ENCODE measurements at regions not wholly inside any gene's neighbourhood (a gene's known extent, or its start where the extent isn't known, plus 50 kb on each side); places are given as distances from the start of the nearest gene placed in this dataset.

DNA sequence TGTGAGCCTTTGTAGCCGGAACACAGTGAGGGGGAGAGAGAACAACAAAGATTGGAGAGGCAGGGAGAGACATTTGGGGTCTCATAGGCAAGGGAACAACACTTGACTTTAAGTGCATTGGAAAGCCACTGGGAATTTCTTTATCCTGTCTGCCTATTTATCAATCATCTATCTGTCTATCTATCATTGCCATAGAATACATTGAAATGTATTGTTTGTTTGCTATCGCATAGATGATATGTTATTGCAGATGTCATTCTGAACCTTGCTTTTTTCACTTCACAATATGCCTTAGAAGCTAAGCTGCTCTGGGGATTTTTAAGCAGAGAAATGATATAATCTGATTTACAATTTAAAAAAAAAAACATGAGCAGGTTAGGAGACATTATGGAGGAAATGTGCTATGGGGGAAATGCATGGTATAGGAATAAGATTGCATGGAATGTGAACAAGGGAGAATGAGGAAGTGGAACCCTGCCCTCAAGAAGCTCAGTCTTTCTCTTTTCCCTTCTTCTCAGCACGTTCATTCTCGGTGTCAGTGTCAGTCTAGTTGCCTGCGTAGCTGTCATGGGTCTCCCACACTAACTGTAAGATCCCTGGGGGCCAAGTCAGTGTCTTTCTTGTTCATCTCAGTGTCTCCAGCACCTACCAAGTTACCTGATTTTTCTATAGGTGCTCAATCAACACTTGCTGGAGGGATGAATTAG, 158.7 kb upstream of the ARHGAP20 start:
- TF ChIP-seq TAF1 (IDR thresholded peaks at IDR 0.05; ENCODE audit: low read depth, low read length): no peak
- no peak for TF ChIP-seq PAX5 (IDR thresholded peaks at IDR 0.05; ENCODE audit: insufficient read depth, low read length, severe bottlenecking)
- peak; percentile 78 for TF ChIP-seq SPI1 (IDR thresholded peaks at IDR 0.05; ENCODE audit: low read depth, low read length)
- FAIRE-seq (no peak), DNase-seq (ENCODE audit: insufficient read length, low spot score) (no peak)

DNA sequence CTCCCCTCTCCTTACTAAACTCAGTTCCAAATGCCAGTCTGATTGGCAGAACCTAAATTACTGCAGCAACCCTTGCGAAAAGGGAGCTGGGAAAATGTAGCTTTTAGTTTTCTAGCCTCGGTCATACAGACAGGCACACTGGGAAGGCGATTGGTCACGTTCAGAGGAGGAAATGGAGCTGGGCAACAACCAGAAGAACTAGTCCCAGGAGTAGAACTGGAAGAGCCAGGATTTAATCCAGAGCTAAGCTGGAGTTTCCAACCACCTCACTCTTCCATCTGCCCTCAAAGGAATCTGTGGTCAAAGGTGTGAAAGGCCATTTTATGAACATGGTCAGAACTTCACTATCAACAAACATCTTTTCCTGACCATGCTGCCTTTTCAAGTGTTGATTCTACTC, 155.7 kb upstream of the ARHGAP20 start:
- no peak for DNase-seq (ENCODE audit: insufficient read length, low spot score)
- no peak for TF ChIP-seq POLR2AphosphoS5 (IDR thresholded peaks at IDR 0.05; ENCODE audit: low read depth, low read length)
- no peak for TF ChIP-seq SPI1 (IDR thresholded peaks at IDR 0.05; ENCODE audit: low read depth, low read length)
- TF ChIP-seq POLR2A (IDR thresholded peaks at IDR 0.05; ENCODE audit: low read depth, low read length): no peak
- no peak for TF ChIP-seq POU2F2 (IDR thresholded peaks at IDR 0.05; ENCODE audit: low read depth, low read length)
- no peak for TF ChIP-seq PAX5 (IDR thresholded peaks at IDR 0.05; ENCODE audit: insufficient read depth, low read length, severe bottlenecking)
- TF ChIP-seq TAF1 (IDR thresholded peaks at IDR 0.05; ENCODE audit: low read depth, low read length): no peak
- no peak for FAIRE-seq

DNA sequence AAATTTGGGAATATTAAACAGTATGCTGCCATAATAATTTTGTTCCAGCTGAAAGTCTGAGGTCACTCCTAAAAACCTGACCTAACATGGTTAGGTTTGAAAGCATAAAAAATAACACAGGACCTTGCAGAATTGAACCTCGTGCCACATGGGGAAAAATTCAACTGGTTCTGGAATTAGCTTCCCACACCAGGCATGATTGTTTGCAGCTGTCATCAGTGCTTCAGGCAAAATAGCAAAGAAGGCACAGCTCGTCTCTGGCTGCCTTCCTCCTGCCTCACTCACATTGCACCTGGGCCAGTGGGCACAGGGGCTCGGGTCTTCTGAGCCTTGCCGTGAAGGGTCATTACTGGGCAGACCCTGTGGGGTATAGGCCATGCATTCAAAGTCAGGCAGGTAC, 153.8 kb upstream of the ARHGAP20 start:
- TF ChIP-seq POU2F2 (IDR thresholded peaks at IDR 0.05; ENCODE audit: low read depth, low read length) (no peak), SPI1 (IDR thresholded peaks at IDR 0.05; ENCODE audit: low read depth, low read length) (no peak), POLR2AphosphoS5 (IDR thresholded peaks at IDR 0.05; ENCODE audit: low read depth, low read length) (no peak), PAX5 (IDR thresholded peaks at IDR 0.05; ENCODE audit: insufficient read depth, low read length, severe bottlenecking) (no peak), POLR2A (IDR thresholded peaks at IDR 0.05; ENCODE audit: low read depth, low read length) (no peak), TAF1 (IDR thresholded peaks at IDR 0.05; ENCODE audit: low read depth, low read length) (no peak)
- no peak for FAIRE-seq
- no peak for DNase-seq (ENCODE audit: insufficient read length, low spot score)

DNA sequence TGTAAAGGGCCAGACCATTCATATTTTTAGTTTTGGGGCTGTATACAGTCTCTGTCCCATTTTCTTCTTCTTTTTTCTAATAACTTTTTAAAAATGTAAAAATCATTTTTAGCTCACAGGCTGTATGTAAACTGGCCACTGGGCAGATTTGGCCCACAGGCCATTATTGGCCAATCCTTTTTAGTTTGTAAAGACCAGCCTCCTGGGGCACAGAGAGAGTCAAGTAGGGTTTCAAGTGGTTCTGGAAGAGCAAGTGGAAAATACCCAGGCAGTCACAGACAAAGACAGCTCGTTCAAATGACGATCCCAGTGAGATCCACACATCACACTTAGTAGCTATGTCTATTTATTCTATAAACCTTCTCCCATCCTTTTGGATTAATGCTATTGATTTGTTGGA, 150.2 kb upstream of the ARHGAP20 start:
- TF ChIP-seq PAX5 (IDR thresholded peaks at IDR 0.05; ENCODE audit: insufficient read depth, low read length, severe bottlenecking): no peak
- TF ChIP-seq SPI1 (IDR thresholded peaks at IDR 0.05; ENCODE audit: low read depth, low read length): no peak
- TF ChIP-seq POU2F2 (IDR thresholded peaks at IDR 0.05; ENCODE audit: low read depth, low read length): no peak
- TF ChIP-seq POLR2AphosphoS5 (IDR thresholded peaks at IDR 0.05; ENCODE audit: low read depth, low read length): no peak
- no peak for TF ChIP-seq TAF1 (IDR thresholded peaks at IDR 0.05; ENCODE audit: low read depth, low read length)
- no peak for TF ChIP-seq POLR2A (IDR thresholded peaks at IDR 0.05; ENCODE audit: low read depth, low read length)
- no peak for DNase-seq (ENCODE audit: insufficient read length, low spot score)
- no peak for FAIRE-seq

DNA sequence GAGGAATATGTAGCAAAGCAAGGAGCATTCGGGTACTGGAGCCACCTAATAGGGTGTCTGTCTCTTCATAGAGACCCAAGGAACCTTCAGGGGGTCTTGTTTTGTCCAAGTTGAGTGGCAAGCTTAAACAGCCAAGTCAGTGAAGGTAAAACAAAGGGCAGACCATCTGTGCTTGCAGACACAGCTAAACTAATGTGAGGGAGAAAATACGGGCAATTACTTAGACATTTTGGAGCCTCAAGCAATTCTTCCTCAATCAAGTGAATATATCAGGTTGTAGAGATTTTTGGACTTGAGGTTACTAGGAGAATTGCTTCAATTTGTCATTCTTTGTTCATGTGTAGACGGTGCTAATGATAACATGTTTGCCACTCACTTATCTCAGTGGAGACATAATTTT, 148.2 kb upstream of the ARHGAP20 start:
- FAIRE-seq (no peak), DNase-seq (ENCODE audit: insufficient read length, low spot score) (no peak)
- no peak for TF ChIP-seq SPI1 (IDR thresholded peaks at IDR 0.05; ENCODE audit: low read depth, low read length)
- no peak for TF ChIP-seq PAX5 (IDR thresholded peaks at IDR 0.05; ENCODE audit: insufficient read depth, low read length, severe bottlenecking)
- TF ChIP-seq TAF1 (IDR thresholded peaks at IDR 0.05; ENCODE audit: low read depth, low read length): no peak
- no peak for TF ChIP-seq POLR2A (IDR thresholded peaks at IDR 0.05; ENCODE audit: low read depth, low read length)
- TF ChIP-seq POU2F2 (IDR thresholded peaks at IDR 0.05; ENCODE audit: low read depth, low read length): no peak

DNA sequence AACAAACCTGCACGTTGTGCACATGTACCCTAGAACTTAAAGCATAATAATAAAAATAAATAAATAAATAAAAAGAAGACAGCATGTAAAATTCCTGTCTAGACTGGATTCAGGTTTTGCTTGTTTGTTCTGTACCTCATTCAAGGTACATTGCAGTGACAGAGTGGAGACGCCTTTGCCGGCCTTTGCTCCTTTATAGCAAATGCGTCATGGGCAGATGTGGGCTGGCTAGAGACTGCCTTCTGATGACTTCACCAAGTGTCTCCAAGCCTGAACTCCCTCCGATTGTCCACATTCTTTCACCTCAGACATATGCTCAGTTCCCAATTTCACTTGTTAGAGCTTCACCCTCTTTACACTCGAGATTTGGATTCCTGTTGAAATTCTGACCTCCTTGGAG, 147.8 kb upstream of the ARHGAP20 start:
- DNase-seq (ENCODE audit: insufficient read length, low spot score) (no peak), FAIRE-seq (no peak)
- no peak for TF ChIP-seq POU2F2 (IDR thresholded peaks at IDR 0.05; ENCODE audit: low read depth, low read length)
- no peak for TF ChIP-seq TAF1 (IDR thresholded peaks at IDR 0.05; ENCODE audit: low read depth, low read length)
- TF ChIP-seq SPI1 (IDR thresholded peaks at IDR 0.05; ENCODE audit: low read depth, low read length): no peak
- no peak for TF ChIP-seq PAX5 (IDR thresholded peaks at IDR 0.05; ENCODE audit: insufficient read depth, low read length, severe bottlenecking)
- no peak for TF ChIP-seq POLR2AphosphoS5 (IDR thresholded peaks at IDR 0.05; ENCODE audit: low read depth, low read length)
- no peak for TF ChIP-seq POLR2A (IDR thresholded peaks at IDR 0.05; ENCODE audit: low read depth, low read length)

DNA sequence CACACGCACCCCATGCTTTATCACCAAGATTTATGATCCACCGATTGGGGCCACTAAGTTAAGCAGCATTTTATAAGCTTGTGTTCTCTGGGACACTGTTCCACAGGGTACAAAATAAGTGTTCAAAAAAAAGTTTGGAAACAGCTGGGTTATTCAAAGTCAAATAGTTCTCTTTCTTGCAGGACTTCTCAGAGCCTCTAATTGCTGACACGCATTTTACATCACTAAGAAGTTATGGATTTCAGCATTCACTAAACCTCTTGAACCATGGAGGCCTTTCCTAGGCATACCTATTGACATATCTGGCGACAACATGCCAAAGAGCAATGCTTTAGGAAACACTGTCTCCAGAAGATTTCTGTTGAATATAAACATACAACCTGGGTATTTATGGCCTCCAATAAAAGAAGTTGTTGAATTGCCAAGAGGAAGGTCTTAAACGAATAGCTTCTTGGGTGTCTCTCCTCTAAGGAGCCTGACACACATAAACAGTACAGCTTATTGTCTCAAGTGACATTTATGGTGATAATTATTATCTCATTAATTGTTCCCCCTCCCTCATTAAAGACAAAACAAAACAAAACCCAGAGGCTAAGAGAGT, 147.1 kb upstream of the ARHGAP20 start:
- TF ChIP-seq TAF1 (IDR thresholded peaks at IDR 0.05; ENCODE audit: low read depth, low read length): no peak
- TF ChIP-seq PAX5 (IDR thresholded peaks at IDR 0.05; ENCODE audit: insufficient read depth, low read length, severe bottlenecking): no peak
- no peak for TF ChIP-seq POU2F2 (IDR thresholded peaks at IDR 0.05; ENCODE audit: low read depth, low read length)
- no peak for TF ChIP-seq SPI1 (IDR thresholded peaks at IDR 0.05; ENCODE audit: low read depth, low read length)
- no peak for TF ChIP-seq POLR2AphosphoS5 (IDR thresholded peaks at IDR 0.05; ENCODE audit: low read depth, low read length)
- TF ChIP-seq POLR2A (IDR thresholded peaks at IDR 0.05; ENCODE audit: low read depth, low read length): no peak
- FAIRE-seq: no peak

DNA sequence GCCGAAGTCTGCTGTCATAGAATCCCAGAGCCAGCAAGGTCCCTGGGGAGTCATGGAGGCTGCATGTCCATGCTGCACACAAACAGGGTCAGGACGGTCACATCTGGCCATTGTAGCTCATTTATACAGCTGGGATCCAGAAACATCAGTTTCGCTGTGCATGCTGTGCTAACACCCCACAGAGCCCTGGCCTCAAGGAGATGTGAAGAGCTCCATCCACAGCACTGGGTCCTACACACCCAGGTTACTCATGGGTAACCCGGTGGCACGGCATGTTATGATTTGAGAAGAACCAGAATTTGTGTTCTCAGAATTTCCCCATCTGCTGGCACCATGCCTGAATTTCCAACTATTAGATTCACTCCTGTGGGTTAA, 146.3 kb upstream of the ARHGAP20 start:
- TF ChIP-seq PAX5 (IDR thresholded peaks at IDR 0.05; ENCODE audit: insufficient read depth, low read length, severe bottlenecking) (no peak), POU2F2 (IDR thresholded peaks at IDR 0.05; ENCODE audit: low read depth, low read length) (no peak), TAF1 (IDR thresholded peaks at IDR 0.05; ENCODE audit: low read depth, low read length) (no peak), POLR2A (IDR thresholded peaks at IDR 0.05; ENCODE audit: low read depth, low read length) (no peak)
- FAIRE-seq: no peak
- DNase-seq (ENCODE audit: insufficient read length, low spot score): no peak

More for the DNA sequence above, 147.1 kb upstream of the ARHGAP20 start:
- DNase-seq (ENCODE audit: insufficient read length, low spot score): no peak

DNA sequence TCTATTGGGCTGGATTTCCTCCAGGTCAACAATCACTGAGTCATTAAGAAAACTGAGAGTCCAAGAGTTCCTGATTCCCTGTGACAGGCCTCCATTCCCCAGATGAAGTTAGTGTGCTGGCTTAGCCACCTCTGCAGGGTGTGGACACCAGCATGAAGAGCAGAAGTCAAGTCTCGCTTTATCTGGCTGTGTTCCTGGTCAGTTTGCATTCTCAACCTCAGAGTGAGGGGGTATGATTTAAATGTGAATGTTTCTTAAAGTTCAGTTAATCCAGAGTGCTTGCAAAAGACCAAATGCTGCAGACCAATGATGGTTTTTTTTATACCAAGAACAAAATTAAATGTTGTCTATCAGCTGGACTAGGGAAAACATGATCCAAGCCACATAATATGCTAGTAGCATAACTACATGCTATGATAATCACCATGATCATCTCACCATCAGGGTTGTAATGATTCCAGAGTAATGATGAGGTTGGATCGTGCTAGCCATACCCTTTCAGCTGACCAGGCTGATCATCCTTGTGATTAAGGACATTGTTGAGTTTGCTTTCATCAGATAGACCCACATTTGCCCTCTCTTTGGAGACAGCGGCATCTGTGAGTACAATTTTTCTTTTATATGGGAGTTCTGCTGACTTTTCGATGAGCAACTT, 145.8 kb upstream of the ARHGAP20 start:
- no peak for DNase-seq (ENCODE audit: insufficient read length, low spot score)
- no peak for TF ChIP-seq SPI1 (IDR thresholded peaks at IDR 0.05; ENCODE audit: low read depth, low read length)
- no peak for TF ChIP-seq POLR2AphosphoS5 (IDR thresholded peaks at IDR 0.05; ENCODE audit: low read depth, low read length)
- no peak for TF ChIP-seq POU2F2 (IDR thresholded peaks at IDR 0.05; ENCODE audit: low read depth, low read length)
- TF ChIP-seq PAX5 (IDR thresholded peaks at IDR 0.05; ENCODE audit: insufficient read depth, low read length, severe bottlenecking): no peak
- no peak for TF ChIP-seq POLR2A (IDR thresholded peaks at IDR 0.05; ENCODE audit: low read depth, low read length)
- no peak for TF ChIP-seq TAF1 (IDR thresholded peaks at IDR 0.05; ENCODE audit: low read depth, low read length)
- no peak for FAIRE-seq

All from GM12891 (cell line).